ENCODE measurements at regions not wholly inside any gene's neighbourhood (a gene's known extent, or its start where the extent isn't known, plus 50 kb on each side); places are given as distances from the start of the nearest gene placed in this dataset.

- TF ChIP-seq CTCF (IDR thresholded peaks at IDR 0.05): no peak
- TF ChIP-seq, protein P1, sequence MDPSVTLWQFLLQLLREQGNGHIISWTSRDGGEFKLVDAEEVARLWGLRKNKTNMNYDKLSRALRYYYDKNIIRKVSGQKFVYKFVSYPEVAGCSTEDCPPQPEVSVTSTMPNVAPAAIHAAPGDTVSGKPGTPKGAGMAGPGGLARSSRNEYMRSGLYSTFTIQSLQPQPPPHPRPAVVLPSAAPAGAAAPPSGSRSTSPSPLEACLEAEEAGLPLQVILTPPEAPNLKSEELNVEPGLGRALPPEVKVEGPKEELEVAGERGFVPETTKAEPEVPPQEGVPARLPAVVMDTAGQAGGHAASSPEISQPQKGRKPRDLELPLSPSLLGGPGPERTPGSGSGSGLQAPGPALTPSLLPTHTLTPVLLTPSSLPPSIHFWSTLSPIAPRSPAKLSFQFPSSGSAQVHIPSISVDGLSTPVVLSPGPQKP (IDR thresholded peaks at IDR 0.05; ENCODE audit: low read depth, low read length): no peak
- no peak for TF ChIP-seq HDAC2 (IDR thresholded peaks at IDR 0.05)
- no peak for TF ChIP-seq BHLHE40 (IDR thresholded peaks at IDR 0.05; ENCODE audit: low read depth, low read length)
- TF ChIP-seq KDM5A (IDR thresholded peaks at IDR 0.05): no peak
- no peak for TF ChIP-seq ESRRA (IDR thresholded peaks at IDR 0.05; ENCODE audit: borderline replicate concordance, low read length)
- no peak for TF ChIP-seq CEBPB (IDR thresholded peaks at IDR 0.05)
- no peak for TF ChIP-seq RCOR1 (IDR thresholded peaks at IDR 0.05; ENCODE audit: low read depth, low read length)
These were observed 169.4 kb downstream of the C1orf94 start for GRCh38 chr1:34346128-34346527.
